Upper lobe of left lung (tissue), 6 donors: ENCODE measurements at regions not wholly inside any gene's neighbourhood (a gene's known extent, or its start where the extent isn't known, plus 50 kb on each side); places are given as distances from the start of the nearest gene placed in this dataset.

ENCODE experiments used
- ATAC-seq, 2 donors: fragments of 200-7000 bp; cut with Tn5 transposase; one replicate each; pipeline ENCODE4 v1.9.1; 2022; ENCODE audit warnings: mild to moderate bottlenecking in 2 of 2, moderate library complexity in 2 of 2; ENCODE audit not compliant: low FRiP score in 2 of 2
- DNase-seq, 2 donors: peaks; one replicate each; pipeline ENCODE4 v3.0.0-alpha.2; 2019 to 2020
- H3K27ac ChIP-seq, 4 donors: fragments of 200-600 bp; sonication (generic); one replicate each; pipeline ENCODE4 v1.5.1; 2016 to 2019
- H3K27me3 ChIP-seq, 4 donors: fragments of 200-600 bp; sonication (generic); one replicate each; pipeline ENCODE4 v1.5.1; 2017 to 2019
- H3K36me3 ChIP-seq, 4 donors: fragments of 200-600 bp; sonication (generic); one replicate each; pipeline ENCODE4 v1.5.1; 2016 to 2019
- H3K4me1 ChIP-seq, 4 donors: fragments of 200-600 bp; sonication (generic); one replicate each; pipeline ENCODE4 v1.5.1; 2018 to 2019
- H3K4me3 ChIP-seq, 4 donors: fragments of 200-600 bp; sonication (generic); one replicate each; pipeline ENCODE4 v1.5.1; 2017 to 2019; ENCODE audit warnings: mild to moderate bottlenecking in 2 of 4, moderate library complexity in 1 of 4
- H3K9me3 ChIP-seq, 4 donors: fragments of 200-600 bp; sonication (generic); one replicate each; pipeline ENCODE4 v1.5.1; 2018 to 2019
- CTCF ChIP-seq, 6 experiments: fragments of 450-650 bp in 4 of 6; fragments of 200-600 bp in 2 of 6; sonication (generic) in 2 of 6; IDR thresholded peaks; one replicate each; pipeline ENCODE4 v1.5.1; 2016 to 2019; ENCODE audit warnings: antibody characterized with exemption in 6 of 6
- EP300 ChIP-seq, 4 donors: sonication (generic); formaldehyde crosslinking; IDR thresholded peaks; one replicate each; pipeline ENCODE4 v1.5.1; 2017; ENCODE audit warnings: antibody characterized with exemption in 4 of 4, control low read depth in 2 of 4
- POLR2A ChIP-seq, 4 donors: fragments of 450-650 bp; IDR thresholded peaks; one replicate each; pipeline ENCODE4 v1.5.1; 2016 to 2017; ENCODE audit warnings: antibody characterized with exemption in 4 of 4, mild to moderate bottlenecking in 2 of 4
- POLR2AphosphoS5 ChIP-seq, 2 donors: sonication (generic); formaldehyde crosslinking; IDR thresholded peaks; one replicate each; pipeline ENCODE4 v1.5.1; 2017; ENCODE audit warnings: antibody characterized with exemption in 2 of 2
- WGBS, 2 donors: methylation state at CpG; one replicate each; pipeline ENCODE4 v1.1.5; 2017 to 2018; 5-methylcytosine and 5-hydroxymethylcytosine counted together
- donor health status: DM: no; HTN: no; CAD: no; lungs with moderate emphysema.
- donor health status: DM: no; HTN: yes; CAD: no; lungs with severe emphysema.

- Histone ChIP-seq H3K27me3 (no peaks in the 10 kb centered on the region), H3K4me3 (no peak overlapping the region), H3K4me1 (no peaks in the 10 kb centered on the region), H3K27ac (no peak overlapping the region), H3K36me3 (no peaks in the 10 kb centered on the region), H3K9me3 (no peaks in the 10 kb centered on the region)
- ATAC-seq (no peak), DNase-seq (no peak)
- no peak for TF ChIP-seq POLR2AphosphoS5 (IDR thresholded peaks at IDR 0.05)
- no peak for TF ChIP-seq EP300 (IDR thresholded peaks at IDR 0.05)
- no peak for TF ChIP-seq POLR2A (IDR thresholded peaks at IDR 0.05)
- TF ChIP-seq CTCF (IDR thresholded peaks at IDR 0.05): no peak
- 88 to 95% methylated on average over 1 of the region's 1 CpG for WGBS, 2 donors
Measured at GRCh38 chr3:150135287-150135721, 164.6 kb upstream of the PFN2 start.

GRCh38 chr3:150133293-150133692 is 162.6 kb upstream of the PFN2 start:
- H3K4me1 ChIP-seq: no peaks in the 10 kb centered on the region
- no peak overlapping the region for H3K4me3 ChIP-seq
- no peaks in the 10 kb centered on the region for H3K9me3 ChIP-seq
- no peak overlapping the region for H3K27ac ChIP-seq
- TF ChIP-seq CTCF (IDR thresholded peaks at IDR 0.05): no peak
- TF ChIP-seq POLR2AphosphoS5 (IDR thresholded peaks at IDR 0.05): no peak
- no peak for TF ChIP-seq POLR2A (IDR thresholded peaks at IDR 0.05)
- no peak for TF ChIP-seq EP300 (IDR thresholded peaks at IDR 0.05)
- no peaks in the 10 kb centered on the region for H3K27me3 ChIP-seq
- H3K36me3 ChIP-seq: no peaks in the 10 kb centered on the region
- no peak for ATAC-seq
- DNase-seq: no peak
- 52 to 62% methylated on average over 2 of the region's 2 CpGs for WGBS, 2 donors

GRCh38 chr3:150132101-150132749 is 161.5 kb upstream of the PFN2 start:
- Histone ChIP-seq H3K4me3 (no peak overlapping the region), H3K4me1 (no peaks in the 10 kb centered on the region), H3K27ac (no peak overlapping the region), H3K27me3 (no peaks in the 10 kb centered on the region), H3K36me3 (no peaks in the 10 kb centered on the region), H3K9me3 (no peaks in the 10 kb centered on the region)
- WGBS, 2 donors: 53 to 62% methylated on average over 6 of the region's 6 CpGs
- TF ChIP-seq CTCF (IDR thresholded peaks at IDR 0.05): no peak
- no peak for TF ChIP-seq EP300 (IDR thresholded peaks at IDR 0.05)
- TF ChIP-seq POLR2A (IDR thresholded peaks at IDR 0.05): no peak
- TF ChIP-seq POLR2AphosphoS5 (IDR thresholded peaks at IDR 0.05): no peak
- ATAC-seq (no peak), DNase-seq (no peak)

GRCh38 chr3:150131663-150132062 is 161.0 kb upstream of the PFN2 start:
- DNase-seq (no peak), ATAC-seq (no peak)
- no peak for TF ChIP-seq POLR2A (IDR thresholded peaks at IDR 0.05)
- no peak for TF ChIP-seq POLR2AphosphoS5 (IDR thresholded peaks at IDR 0.05)
- TF ChIP-seq EP300 (IDR thresholded peaks at IDR 0.05): no peak
- no peak for TF ChIP-seq CTCF (IDR thresholded peaks at IDR 0.05)
- Histone ChIP-seq H3K4me1 (no peaks in the 10 kb centered on the region), H3K4me3 (no peak overlapping the region), H3K27me3 (no peaks in the 10 kb centered on the region), H3K9me3 (no peaks in the 10 kb centered on the region), H3K36me3 (no peaks in the 10 kb centered on the region), H3K27ac (no peak overlapping the region)
- 85 to 90% methylated on average over 3 of the region's 3 CpGs for WGBS, 2 donors
